H1 (cell line): ENCODE measurements at regions not wholly inside any gene's neighbourhood (a gene's known extent, or its start where the extent isn't known, plus 50 kb on each side); places are given as distances from the start of the nearest gene placed in this dataset.

Experiments used
- CTCF ChIA-PET: fragments of 300-600 bp; sonication (Branson Sonifier 250); formaldehyde crosslinking; loops from one replicate; lab custom pipeline; 2021; ENCODE audit not compliant: partially characterized antibody; lab: Charles Lee
- POLR2A ChIA-PET: fragments of 300-600 bp; sonication (Branson Sonifier 250); formaldehyde crosslinking; loops from one replicate; lab custom pipeline; 2021; ENCODE audit warnings: inconsistent platforms; ENCODE audit not compliant: partially characterized antibody; lab: Charles Lee
- DNase-seq, 2 experiments: peaks; one replicate each; pipeline versions ENCODE4 v3.0.0 to v3.0.0-alpha.2; 2010 to 2022; ENCODE audit warnings: low spot score in 2 of 2, low read depth in 1 of 2, mixed read lengths in 1 of 2
- FAIRE-seq: peaks from 2 replicates; lab custom pipeline; 2011; peaks lifted over from hg19 to GRCh38; lab: Jason Lieb, UNC
- H2AFZ ChIP-seq: 2 replicates; pipeline ENCODE4 v1.8.1; 2012; ENCODE audit warnings: low read length, inconsistent platforms
- H2AK5ac ChIP-seq: 2 replicates; pipeline ENCODE4 v1.6.1; 2013; ENCODE audit warnings: low read depth, low read length
- H2BK120ac ChIP-seq: replicated peaks from 2 replicates; pipeline ENCODE3; 2013; ENCODE audit warnings: low read depth, low read length, inconsistent platforms
- H2BK12ac ChIP-seq: 2 replicates; pipeline ENCODE4 v1.6.1; 2013; ENCODE audit warnings: low read depth, low read length
- H2BK15ac ChIP-seq: 2 replicates; pipeline ENCODE4 v1.6.1; 2013; ENCODE audit warnings: low read length
- H2BK20ac ChIP-seq: 2 replicates; pipeline ENCODE4 v1.6.1; 2013; ENCODE audit warnings: low read length
- H2BK5ac ChIP-seq: 2 replicates; pipeline ENCODE4 v1.6.1; 2013; ENCODE audit warnings: low read depth, low read length
- H3K14ac ChIP-seq: 2 replicates; pipeline ENCODE4 v1.6.1; 2013; ENCODE audit warnings: inconsistent platforms; ENCODE audit not compliant: insufficient read length
- H3K18ac ChIP-seq: 2 replicates; pipeline ENCODE4 v1.6.1; 2013; ENCODE audit warnings: low read length; ENCODE audit errors: extremely low read depth
- H3K23ac ChIP-seq: 2 replicates; pipeline ENCODE4 v1.6.1; 2013; ENCODE audit warnings: inconsistent platforms; ENCODE audit not compliant: insufficient read length
- H3K23me2 ChIP-seq: 2 replicates; pipeline ENCODE4 v1.6.1; 2013; ENCODE audit warnings: low read depth, low read length
- H3K27ac ChIP-seq: 2 replicates; pipeline ENCODE4 v1.6.1; 2011; ENCODE audit warnings: low read depth, low read length, inconsistent platforms
- H3K27me3 ChIP-seq, 4 experiments: replicated peaks in 1 of 4; 1 replicate in 1 of 4; 2 replicates in 3 of 4; pipeline versions ENCODE4 v1.6.1 to v1.8.1; 2011 to 2013; ENCODE audit warnings: low read length in 3 of 4, mild to moderate bottlenecking in 3 of 4, inconsistent platforms in 2 of 4, mixed read lengths in 2 of 4, moderate library complexity in 1 of 4; ENCODE audit not compliant: control insufficient read depth in 3 of 4, insufficient read depth in 3 of 4; ENCODE audit errors: extremely low read depth in 1 of 4
- H3K36me3 ChIP-seq, 4 experiments: 2 replicates each; pipeline versions ENCODE4 v1.6.1 to v1.8.1; 2011 to 2013; ENCODE audit warnings: mild to moderate bottlenecking in 4 of 4, low read length in 3 of 4, moderate library complexity in 2 of 4, control low read depth in 1 of 4, inconsistent platforms in 1 of 4; ENCODE audit not compliant: insufficient read depth in 4 of 4, control insufficient read depth in 2 of 4
- H3K4ac ChIP-seq: replicated peaks from 2 replicates; pipeline ENCODE3; 2013; ENCODE audit warnings: low read length, low read depth, mixed read lengths, inconsistent platforms; ENCODE audit not compliant: insufficient read length
- H3K4me1 ChIP-seq, 4 experiments: replicated peaks in 1 of 4; 1 replicate in 1 of 4; 2 replicates in 3 of 4; pipeline versions ENCODE4 v1.6.1 to v1.8.1; 2011 to 2013; ENCODE audit warnings: low read length in 3 of 4, inconsistent platforms in 2 of 4, mixed read lengths in 1 of 4; ENCODE audit not compliant: insufficient read depth in 4 of 4, control insufficient read depth in 3 of 4
- H3K4me2 ChIP-seq, 2 experiments: 2 replicates each; pipeline versions ENCODE4 v1.6.1 to v1.8.1; 2011 to 2013; ENCODE audit warnings: low read depth in 2 of 2, low read length in 2 of 2, control low read depth in 1 of 2, inconsistent platforms in 1 of 2, mild to moderate bottlenecking in 1 of 2; ENCODE audit not compliant: insufficient read depth in 1 of 2
- H3K4me3 ChIP-seq, 4 experiments: fragments of 200-600, 300-600 bp in 1 of 4; sonication (generic), shearing (Covaris generic), sonication (Bioruptor Twin) in 1 of 4; 2 replicates each; pipeline versions ENCODE4 v1.5.1 to v1.8.1; 2011 to 2016; ENCODE audit warnings: low read length in 4 of 4, low read depth in 3 of 4, control low read depth in 2 of 4, inconsistent platforms in 2 of 4, mild to moderate bottlenecking in 2 of 4, mixed read lengths in 1 of 4, moderate library complexity in 1 of 4; ENCODE audit not compliant: insufficient read depth in 2 of 4; ENCODE audit errors: extremely low read depth in 1 of 4
- H3K56ac ChIP-seq: replicated peaks from 2 replicates; pipeline ENCODE3; 2013; ENCODE audit warnings: low read depth, mild to moderate bottlenecking, mixed read lengths, low read length, inconsistent platforms; ENCODE audit not compliant: insufficient read length
- H3K79me1 ChIP-seq: 2 replicates; pipeline ENCODE4 v1.6.1; 2013; ENCODE audit warnings: low read depth, low read length, control low read depth
- H3K79me2 ChIP-seq, 2 experiments: 2 replicates each; pipeline versions ENCODE4 v1.6.1 to v1.8.1; 2012 to 2013; ENCODE audit warnings: low read length in 2 of 2, mild to moderate bottlenecking in 2 of 2, inconsistent platforms in 1 of 2; ENCODE audit not compliant: insufficient read depth in 2 of 2, control insufficient read depth in 1 of 2
- H3K9ac ChIP-seq, 4 experiments: replicated peaks in 1 of 4; 1 replicate in 1 of 4; 2 replicates in 3 of 4; pipeline versions ENCODE4 v1.6.1 to v1.8.1; 2011 to 2013; ENCODE audit warnings: low read depth in 3 of 4, low read length in 3 of 4, control low read depth in 2 of 4, mild to moderate bottlenecking in 2 of 4, moderate library complexity in 2 of 4, inconsistent platforms in 1 of 4; ENCODE audit errors: extremely low read depth in 1 of 4
- H3K9me3 ChIP-seq, 2 experiments: 2 replicates each; pipeline versions ENCODE4 v1.6.1 to v1.8.1; 2012 to 2013; ENCODE audit warnings: mild to moderate bottlenecking in 2 of 2, moderate library complexity in 2 of 2, control low read depth in 1 of 2, inconsistent platforms in 1 of 2, low read depth in 1 of 2, low read length in 1 of 2, mixed read lengths in 1 of 2; ENCODE audit not compliant: insufficient read depth in 2 of 2
- H4K20me1 ChIP-seq, 2 experiments: replicated peaks in 1 of 2; 2 replicates each; pipeline versions ENCODE3 to v1.8.1; 2011 to 2013; ENCODE audit warnings: inconsistent platforms in 2 of 2, low read length in 2 of 2, mild to moderate bottlenecking in 1 of 2; ENCODE audit not compliant: insufficient read depth in 2 of 2, control insufficient read depth in 1 of 2
- H4K5ac ChIP-seq: 2 replicates; pipeline ENCODE4 v1.6.1; 2013; ENCODE audit warnings: low read length, low read depth, mixed read lengths, inconsistent platforms; ENCODE audit not compliant: insufficient read length
- H4K8ac ChIP-seq: 2 replicates; pipeline ENCODE4 v1.8.0; 2013; ENCODE audit warnings: mild to moderate bottlenecking, moderate library complexity, low read length, inconsistent platforms; ENCODE audit not compliant: insufficient read depth; ENCODE audit errors: extremely low read depth
- H4K91ac ChIP-seq: replicated peaks from 2 replicates; pipeline ENCODE3; 2013; ENCODE audit warnings: low read length, mixed read lengths, inconsistent platforms; ENCODE audit not compliant: insufficient read length
- CEBPB ChIP-seq: IDR thresholded peaks from 2 replicates; pipeline ENCODE4 v1.6.1; 2012; ENCODE audit warnings: low read depth, low read length
- HDAC2 ChIP-seq, 2 experiments: fragments of 300-600 bp in 1 of 2; sonication (generic) in 1 of 2; IDR thresholded peaks; 2 replicates each; pipeline ENCODE4 v1.6.1; 2011 to 2012; ENCODE audit warnings: low read depth in 2 of 2, low read length in 2 of 2, mild to moderate bottlenecking in 2 of 2, moderate library complexity in 2 of 2, borderline replicate concordance in 1 of 2, inconsistent platforms in 1 of 2
- JUN ChIP-seq: IDR thresholded peaks from 2 replicates; pipeline ENCODE4 v1.6.1; 2011; ENCODE audit warnings: low read depth, mild to moderate bottlenecking, improper control_type of control experiment, low read length
- KDM1A ChIP-seq: fragments of 200-600, 300-600 bp; sonication (generic); IDR thresholded peaks from 2 replicates; pipeline ENCODE4 v1.7.1; 2016; ENCODE audit warnings: mild to moderate bottlenecking, low read length, borderline replicate concordance
- RBBP5 ChIP-seq: IDR thresholded peaks from 2 replicates; pipeline ENCODE4 v1.7.1; 2012; ENCODE audit warnings: low read depth, mild to moderate bottlenecking, inconsistent platforms, low read length, moderate library complexity, borderline replicate concordance
- SAP30 ChIP-seq: fragments of 300-600 bp; sonication (generic); IDR thresholded peaks from 2 replicates; pipeline ENCODE4 v1.7.1; 2012; ENCODE audit warnings: low read length, moderate library complexity, mild to moderate bottlenecking, inconsistent platforms; ENCODE audit not compliant: insufficient read depth, insufficient replicate concordance
- SIRT6 ChIP-seq: IDR thresholded peaks from one replicate; pipeline ENCODE4 v1.7.1; 2012; ENCODE audit warnings: low read length, inconsistent platforms
- YY1 ChIP-seq: IDR thresholded peaks from 2 replicates; pipeline ENCODE4 v1.6.1; 2011; ENCODE audit warnings: low read depth, mild to moderate bottlenecking, low read length
- WGBS, 2 experiments: shearing (Covaris generic) in 1 of 2; methylation state at CpG; one replicate each; pipeline versions ENCODE4 v1.1.6 to v1.1.7; 2013 to 2015; ENCODE audit warnings: low lambda C conversion rate in 2 of 2, mixed read lengths in 2 of 2, inconsistent platforms in 1 of 2, low coverage in 1 of 2, missing lambda C conversion rate in 1 of 2; ENCODE audit not compliant: insufficient replicate concordance in 2 of 2, insufficient coverage in 1 of 2, insufficient read length in 1 of 2; ENCODE audit errors: extremely low coverage in 1 of 2, missing lambda C conversion rate in 1 of 2; 5-methylcytosine and 5-hydroxymethylcytosine counted together

DNA sequence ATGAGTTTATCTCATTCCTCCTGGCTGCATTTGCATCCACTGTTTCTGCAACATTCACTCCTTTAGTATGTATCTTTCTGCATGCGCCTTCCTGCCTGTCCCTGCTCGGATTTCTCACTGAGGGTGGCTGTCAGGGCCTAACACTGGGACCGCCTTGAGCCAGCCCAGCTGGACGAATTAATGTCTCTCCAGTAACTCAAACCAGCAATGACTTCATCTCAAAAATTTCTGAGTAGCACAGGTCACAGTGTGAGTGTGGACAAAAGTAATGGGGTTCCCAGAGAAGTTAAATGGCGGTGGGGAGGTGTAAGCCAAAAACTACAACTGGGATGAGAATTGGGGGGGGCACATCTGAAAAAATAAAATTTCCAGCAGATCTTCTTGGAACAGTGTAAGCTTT, 444.0 kb upstream of the MGMT start:
- peaks cover 0 to 12% (median 9%) of the 10 kb centered on the region in 4 experiments; a peak in 5 of 7 replicates for H3K4me1 ChIP-seq
- CTCF ChIA-PET = interaction anchor here (1.1 kb wide), 1 partner anchor 9 kb away, joined by 3 read pairs; no protein-coding TSS in a partner anchor
- H4K5ac ChIP-seq = no peak overlapping the region
- no peak overlapping the region for H2BK5ac ChIP-seq
- H4K91ac ChIP-seq = no peak overlapping the region
- no peak overlapping the region for H2BK120ac ChIP-seq
- no peak overlapping the region for H2AFZ ChIP-seq
- DNase-seq = no peak
- H4K20me1 ChIP-seq = no peaks in the 10 kb centered on the region
- H2AK5ac ChIP-seq = no peak overlapping the region
- no peaks in the 10 kb centered on the region for H3K23me2 ChIP-seq
- no peak overlapping the region for H3K23ac ChIP-seq
- no peaks in the 10 kb centered on the region for H3K9me3 ChIP-seq
- H3K9ac ChIP-seq = no peak overlapping the region
- no peak overlapping the region for H3K4ac ChIP-seq
- 54% methylated on average over 5 of the region's 5 CpGs; no CpG with 5 or more reads in 1 of the 2 experiments for WGBS, 2 experiments
- H3K56ac ChIP-seq = no peak overlapping the region
- H4K8ac ChIP-seq = no peak overlapping the region
- no peak overlapping the region; a peak in 1 of 4 replicates for H3K4me2 ChIP-seq
- H3K4me3 ChIP-seq = no peak overlapping the region
- POLR2A ChIA-PET = no interaction called here
- no peak overlapping the region for H2BK12ac ChIP-seq
- TF ChIP-seq KDM1A (no peak), YY1 (no peak), HDAC2 (IDR thresholded peaks at IDR 0.05; ENCODE audit: borderline replicate concordance in 1 of 2, low read depth in 2 of 2, low read length in 2 of 2) (no peak), SIRT6 (no peak), SAP30 (no peak), RBBP5 (no peak), CEBPB (no peak), JUN (no peak)
- H3K79me2 ChIP-seq = no peaks in the 10 kb centered on the region
- no peak overlapping the region for H2BK20ac ChIP-seq
- H3K27me3 ChIP-seq = no peaks in the 10 kb centered on the region
- H3K18ac ChIP-seq = no peak overlapping the region
- no peak for FAIRE-seq
- no peak overlapping the region for H3K14ac ChIP-seq
- H2BK15ac ChIP-seq = no peak overlapping the region
- H3K36me3 ChIP-seq = no peaks in the 10 kb centered on the region
- no peak overlapping the region for H3K27ac ChIP-seq
- no peaks in the 10 kb centered on the region for H3K79me1 ChIP-seq
